ENCODE measurements at regions not wholly inside any gene's neighbourhood (a gene's known extent, or its start where the extent isn't known, plus 50 kb on each side); places are given as distances from the start of the nearest gene placed in this dataset.
"Not testable (repeated sequence)": the region's sequence is repeated elsewhere in the genome, so short reads cannot be mapped to it uniquely, and the experiment has no call there.

DNA sequence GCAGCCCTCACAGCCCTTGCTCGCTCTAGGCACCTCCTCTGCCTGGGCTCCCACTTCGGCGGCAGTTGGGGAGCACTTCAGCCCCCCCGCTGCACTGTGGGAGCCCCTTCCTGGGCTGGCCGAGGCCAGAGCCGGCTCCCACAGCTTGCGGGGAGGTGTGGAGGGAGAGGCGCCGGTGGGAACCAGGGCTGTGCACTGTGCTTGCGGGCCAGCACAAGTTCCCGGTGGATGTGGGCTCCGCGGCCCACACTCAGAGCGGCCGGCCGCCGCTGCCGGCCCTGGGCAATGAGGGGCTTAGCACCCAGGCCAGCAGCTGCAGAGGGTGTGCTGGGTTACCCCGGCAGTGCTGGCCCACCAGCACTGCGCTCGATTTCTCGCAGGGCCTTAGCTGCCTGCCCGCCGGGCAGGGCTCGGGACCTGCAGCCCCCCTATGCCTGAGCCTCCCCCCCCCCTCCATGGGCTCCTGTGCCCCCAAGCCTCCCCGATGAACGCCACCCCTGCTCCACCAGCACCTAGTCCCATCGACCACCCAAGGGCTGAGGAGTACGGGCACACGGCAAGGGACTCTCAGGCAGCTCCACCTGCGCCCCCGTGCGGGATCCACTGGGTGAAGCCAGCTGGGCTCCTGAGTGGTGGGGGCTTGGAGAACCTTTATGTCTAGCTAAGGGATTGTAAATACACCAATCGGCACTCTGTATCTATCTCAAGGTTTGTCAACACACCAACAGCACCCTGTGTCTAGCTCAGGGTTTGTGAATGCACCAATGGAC, 224.8 kb downstream of the ZNF608 start:
- ATAC-seq (no peak), DNase-seq (ENCODE audit: low spot score) (no peak)

DNA sequence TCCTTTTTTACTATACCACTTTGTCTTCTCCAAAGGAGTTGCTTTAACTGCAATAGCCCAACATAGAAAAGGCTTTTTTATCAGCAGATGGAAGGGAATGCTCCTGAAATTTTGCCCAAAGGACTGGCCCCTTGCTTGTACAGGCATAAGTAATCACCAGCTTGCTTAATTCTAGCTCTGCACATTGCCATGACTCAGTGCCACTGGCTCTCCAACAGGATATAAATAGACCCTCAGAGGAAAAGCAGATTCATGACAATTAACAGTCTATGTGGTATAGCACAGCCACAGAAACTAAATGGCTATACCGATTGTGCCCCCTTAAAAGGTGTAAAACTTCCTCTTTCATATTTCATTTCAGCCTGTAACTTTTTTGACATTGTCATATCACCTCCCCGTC, 227.0 kb downstream of the ZNF608 start:
- ATAC-seq, result no peak
- DNase-seq (ENCODE audit: low spot score), result no peak

DNA sequence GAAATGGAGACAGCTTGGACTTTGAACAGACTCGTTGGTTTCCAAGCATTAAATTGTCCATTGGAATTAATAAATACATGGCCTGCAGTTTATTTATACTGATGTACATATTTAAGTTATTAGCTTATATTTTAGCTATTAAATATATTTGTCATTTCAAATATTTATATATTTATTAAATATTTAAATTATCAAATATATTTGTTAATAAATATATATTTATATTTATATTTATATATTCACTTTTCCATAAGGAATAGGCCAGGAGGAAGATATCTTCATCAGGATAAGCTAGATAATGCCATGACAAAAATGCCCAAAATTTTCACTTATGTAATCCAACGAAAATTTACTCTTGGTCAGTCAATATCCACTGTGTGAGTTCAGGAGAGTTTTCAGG, 229.9 kb downstream of the ZNF608 start:
- no peak for ATAC-seq
- DNase-seq (ENCODE audit: low spot score), result no peak

DNA sequence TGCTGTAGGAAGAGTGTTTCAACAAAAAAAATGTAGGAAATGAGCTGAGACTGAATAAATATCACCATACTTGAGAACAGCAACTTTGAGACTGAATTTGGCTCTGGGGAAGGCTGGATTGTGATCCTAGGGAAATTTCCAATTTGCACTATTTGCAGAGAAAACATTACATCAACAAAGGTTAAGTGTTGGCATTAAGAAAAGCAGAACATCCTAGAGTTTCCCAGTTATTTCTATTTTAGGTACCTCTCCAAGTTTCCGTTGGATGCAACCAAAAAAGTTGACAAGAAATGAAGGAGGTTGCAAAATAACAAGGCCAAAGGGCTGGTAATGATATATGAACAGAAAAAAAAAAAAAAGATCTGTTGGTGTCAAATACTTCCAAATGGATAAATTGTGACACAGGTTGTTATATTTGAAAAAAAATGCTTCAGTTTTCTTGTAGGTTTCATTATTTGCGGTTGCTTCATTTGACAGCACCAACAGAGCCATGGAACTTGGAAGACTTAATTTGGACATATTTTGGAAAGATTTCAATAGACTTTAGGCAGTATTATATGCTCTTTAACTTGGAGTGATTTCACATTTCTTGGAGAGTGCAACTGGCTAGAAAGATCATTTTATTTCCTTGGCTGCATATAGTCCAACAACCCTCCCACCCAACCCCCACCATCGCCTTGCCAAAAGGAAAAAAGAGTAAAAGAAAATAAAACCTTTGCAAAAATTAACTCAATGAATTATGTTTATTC, 230.8 kb downstream of the ZNF608 start:
- ATAC-seq (peak; percentile 28), DNase-seq (ENCODE audit: low spot score) (no peak)

DNA sequence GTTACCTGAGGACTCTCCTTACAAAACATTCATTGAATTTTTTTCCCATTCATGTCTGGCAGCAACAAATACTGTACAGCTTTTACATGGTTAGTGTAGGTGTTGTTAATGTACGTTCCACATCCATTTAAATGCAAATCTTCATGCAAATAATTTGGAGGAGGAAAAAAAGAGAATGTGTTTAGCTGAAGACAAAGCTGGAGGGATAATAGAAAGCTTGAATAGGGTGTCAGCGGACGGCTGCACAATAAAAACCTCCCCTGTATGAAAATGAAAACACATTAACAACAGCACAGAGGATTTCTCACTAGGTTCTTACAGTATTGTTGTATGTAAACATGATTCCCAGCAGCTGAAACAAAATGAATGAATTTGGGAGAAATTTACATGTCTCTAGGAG, 231.5 kb downstream of the ZNF608 start:
- no peak for ATAC-seq
- no peak for DNase-seq (ENCODE audit: low spot score)

DNA sequence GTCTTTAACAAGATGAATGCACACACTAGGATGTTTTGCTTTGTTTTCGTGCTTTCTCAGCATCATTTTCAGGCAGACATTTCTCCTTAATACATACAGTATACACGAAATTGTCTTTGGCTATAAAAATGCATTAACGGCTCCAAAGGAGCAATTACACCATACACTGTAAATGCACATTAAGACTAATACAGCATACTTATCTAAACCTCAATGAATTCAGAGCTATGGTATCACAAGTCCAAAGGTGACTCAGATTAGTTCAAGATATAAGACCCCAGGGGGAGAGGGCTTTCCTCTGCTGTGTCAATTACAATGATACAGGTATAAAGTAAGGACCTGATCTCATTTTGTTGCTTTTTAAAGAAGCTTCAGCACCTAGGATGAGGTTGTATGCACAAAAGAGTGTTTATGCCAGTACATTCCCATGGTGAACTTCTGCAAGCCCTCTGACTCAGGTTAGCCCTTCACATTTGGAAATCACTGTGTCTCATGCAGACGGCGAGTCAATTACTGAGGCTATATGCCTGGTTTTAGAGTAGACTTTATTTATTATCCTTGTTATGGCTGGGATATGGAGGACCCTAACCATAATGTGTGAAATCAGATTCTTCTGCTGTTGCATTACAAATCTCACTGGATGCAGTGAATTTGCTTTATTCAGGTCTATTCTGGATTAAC, 233.3 kb downstream of the ZNF608 start:
- ATAC-seq, result no peak
- no peak for DNase-seq (ENCODE audit: low spot score)

GRCh38 chr5:124512236-124512635, 234.2 kb downstream of the ZNF608 start:
- DNase-seq (ENCODE audit: low spot score) (no peak), ATAC-seq (no peak)

DNA sequence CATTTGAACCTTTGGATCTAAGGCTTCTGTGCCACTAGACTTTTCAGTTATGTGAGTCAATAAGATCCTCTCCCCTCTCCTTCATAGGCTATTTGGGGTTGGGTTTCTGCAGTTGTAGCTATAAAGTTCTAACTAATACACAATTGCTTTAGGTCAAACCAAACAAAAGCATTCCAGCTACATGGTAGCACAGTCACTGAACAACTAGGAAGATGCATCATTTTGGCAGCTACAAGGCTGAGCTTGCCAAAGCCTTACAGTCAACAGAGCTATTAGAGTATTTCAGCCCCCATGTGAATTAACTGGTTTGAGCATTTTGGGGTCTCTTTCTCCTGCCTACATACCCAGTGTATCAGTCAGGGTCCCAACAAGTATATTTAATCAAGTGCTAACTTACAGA, 234.6 kb downstream of the ZNF608 start:
- ATAC-seq, result no peak

DNA sequence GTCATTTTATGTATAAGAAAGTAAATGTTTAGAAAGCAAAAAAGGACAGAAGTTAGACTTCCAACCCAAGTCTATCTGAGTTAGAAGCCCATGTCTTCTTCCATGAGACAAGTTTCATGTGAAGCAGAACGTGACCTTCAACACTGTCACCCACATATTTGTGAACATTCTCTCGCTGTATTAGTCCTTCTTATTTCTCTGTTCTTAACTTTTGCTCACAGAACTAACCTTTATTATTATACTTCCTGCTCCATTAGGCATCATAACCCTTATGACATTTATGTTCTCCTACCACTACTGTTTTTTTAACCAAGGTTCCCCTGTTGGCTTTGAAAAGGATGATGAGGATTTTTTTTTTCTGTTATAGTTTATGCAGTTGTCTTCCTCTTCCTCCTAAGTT, 238.8 kb downstream of the ZNF608 start:
- DNase-seq (ENCODE audit: low spot score) (no peak), ATAC-seq (no peak)

More for the DNA sequence above, 234.6 kb downstream of the ZNF608 start:
- no peak for DNase-seq (ENCODE audit: low spot score)

DNA sequence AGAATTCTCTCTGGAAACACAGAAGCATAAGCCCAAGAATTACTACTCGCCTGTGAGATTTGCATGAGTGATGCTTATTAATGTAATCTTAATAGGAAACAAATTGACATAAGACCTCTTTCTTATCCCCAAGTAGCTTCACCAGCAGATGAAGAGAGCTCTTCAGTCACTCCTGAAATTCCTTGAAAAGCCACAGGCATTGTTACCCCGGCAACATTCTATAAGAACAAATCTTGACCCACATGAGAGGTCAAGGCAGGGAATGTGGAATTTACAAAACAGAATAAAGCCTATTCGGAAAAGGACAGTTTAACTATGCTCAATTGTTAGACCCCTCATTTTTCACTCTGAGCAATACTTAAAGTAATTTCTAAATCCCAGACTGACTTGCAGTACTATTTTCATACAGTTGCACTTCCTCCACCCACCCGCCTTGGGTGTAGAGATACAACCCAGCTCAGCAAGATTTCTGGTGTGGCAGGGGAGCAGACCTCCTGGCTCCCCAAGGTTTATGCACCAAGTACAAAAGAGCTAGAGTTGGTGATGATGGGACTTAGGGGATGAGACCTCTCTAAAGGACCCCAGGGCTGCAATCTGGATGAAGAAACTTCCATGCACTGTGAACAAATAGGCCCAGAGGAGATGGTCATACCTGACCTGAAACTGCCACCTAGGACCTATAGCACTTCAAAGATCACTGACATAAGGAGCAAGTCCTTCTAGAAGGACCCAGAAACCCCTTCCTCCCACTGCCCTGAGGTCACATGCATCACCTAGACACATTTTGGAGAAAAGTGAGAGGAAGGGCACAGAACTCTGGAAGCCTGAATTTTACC, 242.1 kb downstream of the ZNF608 start:
- DNase-seq (ENCODE audit: low spot score) (no peak), ATAC-seq (no peak)

- DNase-seq (ENCODE audit: low spot score), result no peak
- no peak for ATAC-seq
These were observed 243.9 kb downstream of the ZNF608 start for GRCh38 chr5:124502551-124502950.

DNA sequence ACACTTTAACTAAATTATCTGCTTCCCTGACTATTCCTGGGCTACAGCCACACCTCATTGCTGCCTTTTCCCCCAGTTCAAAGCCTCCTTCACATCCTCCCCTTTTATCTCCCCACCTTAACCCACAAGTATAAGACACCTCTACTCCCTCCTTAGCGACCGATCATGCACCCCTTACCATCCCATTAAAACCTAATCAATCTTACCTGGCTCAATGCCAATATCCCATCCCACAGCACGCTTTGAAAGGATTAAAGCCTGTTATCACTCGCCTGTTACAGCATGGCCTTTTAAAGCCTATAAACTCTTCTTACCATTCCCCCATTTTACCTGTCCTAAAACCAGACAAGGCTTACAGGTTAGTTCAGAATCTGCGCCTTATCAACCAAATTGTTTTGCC, 246.6 kb downstream of the ZNF608 start:
- not testable (repeated sequence) for DNase-seq (ENCODE audit: low spot score); ATAC-seq

DNA sequence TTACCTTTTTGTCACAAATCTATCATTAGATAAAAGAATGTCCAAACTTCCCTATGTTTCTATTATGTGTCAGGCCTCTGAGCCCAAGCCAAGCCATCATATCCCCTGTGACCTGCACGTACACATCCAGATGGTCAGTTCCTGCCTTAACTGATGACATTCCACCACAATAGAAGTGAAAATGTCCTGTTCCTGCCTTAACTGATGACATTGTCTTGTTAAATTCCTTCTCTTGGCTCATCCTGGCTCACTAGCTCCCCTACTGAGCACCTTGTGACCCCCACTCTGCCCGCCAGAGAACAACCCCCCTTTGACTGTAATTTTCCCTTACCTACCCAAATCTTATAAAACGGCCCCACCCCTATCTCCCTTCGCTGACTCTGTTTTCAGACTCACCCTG, 249.5 kb downstream of the ZNF608 start:
- ATAC-seq; DNase-seq (ENCODE audit: low spot score): not testable (repeated sequence)

- ATAC-seq, result no peak
- DNase-seq (ENCODE audit: low spot score), result no peak
These were observed 251.8 kb downstream of the ZNF608 start for GRCh38 chr5:124494540-124495116.

- no peak for ATAC-seq
- no peak for DNase-seq (ENCODE audit: low spot score)
These were observed 253.8 kb downstream of the ZNF608 start for GRCh38 chr5:124492444-124493224.

GRCh38 chr5:124490315-124490714, 256.1 kb downstream of the ZNF608 start:
- ATAC-seq, result not testable (repeated sequence)

GRCh38 chr5:124481419-124481818, 265.0 kb downstream of the ZNF608 start:
- ATAC-seq (no peak), DNase-seq (ENCODE audit: low spot score) (no peak)

More at GRCh38 chr5:124490315-124490714, 256.1 kb downstream of the ZNF608 start:
- not testable (repeated sequence) for DNase-seq (ENCODE audit: low spot score)

- no peak for ATAC-seq
- DNase-seq (ENCODE audit: low spot score), result no peak
These were observed 265.5 kb downstream of the ZNF608 start for GRCh38 chr5:124480964-124481363.

GRCh38 chr5:124480022-124480421, 266.4 kb downstream of the ZNF608 start:
- ATAC-seq (no peak), DNase-seq (ENCODE audit: low spot score) (no peak)

DNA sequence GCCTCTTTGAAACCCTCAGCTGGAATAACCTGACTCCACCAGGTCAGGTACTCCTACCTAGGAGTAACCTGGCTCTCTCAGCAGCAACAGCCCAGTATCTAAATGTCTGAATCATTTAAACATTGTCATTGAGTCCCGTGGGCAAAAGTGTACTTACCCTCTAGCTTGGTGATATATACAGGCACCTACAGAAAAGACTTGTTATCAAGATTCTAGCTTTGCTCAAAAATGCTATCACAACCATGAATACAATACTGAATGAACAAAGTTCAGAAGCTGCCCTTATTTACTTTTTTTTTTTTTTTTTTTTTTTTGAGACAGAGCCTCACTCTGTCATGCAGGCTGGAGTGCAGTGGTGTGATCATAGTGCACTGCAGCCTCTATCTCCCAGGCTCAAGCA, 268.2 kb downstream of the ZNF608 start:
- DNase-seq (ENCODE audit: low spot score) (no peak), ATAC-seq (peak; percentile 73)
